Renal cortex interstitium (tissue), 11 donors: ENCODE measurements at regions not wholly inside any gene's neighbourhood (a gene's known extent, or its start where the extent isn't known, plus 50 kb on each side); places are given as distances from the start of the nearest gene placed in this dataset.
"Not testable (repeated sequence)": the region's sequence is repeated elsewhere in the genome, so short reads cannot be mapped to it uniquely, and the experiment has no call there.

ENCODE experiments used
- DNase-seq, 11 donors: peaks; one replicate each; pipeline ENCODE4 v3.0.0-alpha.2; 2013; ENCODE audit warnings: low read depth in 9 of 11, low spot score in 4 of 11; ENCODE audit errors: extremely low read depth in 1 of 11

DNA sequence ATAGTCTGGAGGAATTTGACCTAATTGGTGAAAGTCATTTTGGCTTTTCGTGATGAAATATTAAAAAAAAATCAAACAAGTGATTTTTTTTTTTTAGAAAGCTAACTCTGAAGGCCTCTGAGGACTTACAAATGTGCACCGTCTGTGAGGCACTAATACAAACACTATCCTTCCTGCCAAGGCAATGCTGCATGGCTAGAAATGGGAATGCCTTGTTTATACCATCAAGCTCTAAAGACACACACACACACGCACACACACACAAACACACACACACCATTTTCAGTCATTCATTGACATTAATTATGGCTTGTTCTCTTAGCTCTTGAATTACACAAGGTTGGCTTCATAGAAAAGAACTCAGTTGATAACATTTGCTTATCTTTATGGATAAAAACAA, 1242.0 kb upstream of the ACVR2A start:
- no peak for DNase-seq

DNA sequence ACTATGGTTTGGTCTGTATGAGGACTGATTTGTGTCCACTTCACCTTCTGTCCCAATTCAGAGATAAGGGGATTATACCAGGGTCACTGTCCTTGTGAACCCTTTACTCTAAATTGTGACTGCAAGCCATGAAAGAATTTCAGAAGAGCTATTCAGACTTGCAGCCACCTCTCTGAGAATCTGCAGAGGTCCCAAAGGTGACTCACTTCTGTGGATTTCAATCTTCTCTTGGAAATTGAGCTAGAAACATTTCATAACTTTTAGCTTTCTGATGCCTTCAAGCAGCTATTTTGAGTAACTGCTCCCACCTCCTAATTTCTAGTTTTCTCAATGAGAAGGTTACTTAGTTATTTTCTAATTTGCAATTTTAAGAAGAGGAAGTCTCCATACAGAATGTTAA, 1242.4 kb upstream of the ACVR2A start:
- DNase-seq = no peak

DNA sequence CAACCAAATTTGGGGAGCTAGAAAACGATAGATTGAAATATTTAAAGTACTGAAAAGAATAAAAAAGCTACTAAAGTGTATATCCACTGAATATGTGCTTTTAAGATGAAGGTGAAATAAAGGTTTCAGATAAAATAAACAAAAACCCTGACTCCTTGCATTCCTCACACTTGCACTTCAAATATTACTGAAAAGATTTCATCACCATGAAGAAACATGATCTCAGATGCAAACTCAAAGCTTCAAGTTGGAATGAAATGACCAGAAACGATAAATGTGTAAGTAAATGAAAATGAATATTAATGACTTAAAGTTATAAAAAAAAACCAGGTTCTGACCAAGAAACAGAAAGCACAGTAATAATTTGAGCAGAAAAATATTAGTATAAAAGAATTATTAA, 1246.0 kb upstream of the ACVR2A start:
- DNase-seq = no peak

DNA sequence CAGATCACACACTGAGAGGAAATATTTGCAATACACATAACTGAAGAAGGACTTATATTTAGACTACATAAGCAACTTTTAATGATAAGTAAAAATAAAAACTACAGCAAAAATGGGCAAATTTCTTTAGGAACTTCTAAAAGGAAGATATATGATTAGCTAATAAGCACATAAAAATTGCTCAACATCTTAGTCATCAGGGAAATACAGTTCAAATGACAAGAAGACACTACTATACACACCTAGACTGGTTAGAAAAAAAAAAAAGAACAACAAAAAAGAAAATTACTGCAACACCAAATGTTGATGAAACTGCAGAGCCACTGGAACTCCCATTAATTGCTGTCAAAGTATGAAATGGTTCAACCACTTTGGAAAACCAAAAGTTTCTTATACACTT, 1247.5 kb upstream of the ACVR2A start:
- DNase-seq = no peak

DNA sequence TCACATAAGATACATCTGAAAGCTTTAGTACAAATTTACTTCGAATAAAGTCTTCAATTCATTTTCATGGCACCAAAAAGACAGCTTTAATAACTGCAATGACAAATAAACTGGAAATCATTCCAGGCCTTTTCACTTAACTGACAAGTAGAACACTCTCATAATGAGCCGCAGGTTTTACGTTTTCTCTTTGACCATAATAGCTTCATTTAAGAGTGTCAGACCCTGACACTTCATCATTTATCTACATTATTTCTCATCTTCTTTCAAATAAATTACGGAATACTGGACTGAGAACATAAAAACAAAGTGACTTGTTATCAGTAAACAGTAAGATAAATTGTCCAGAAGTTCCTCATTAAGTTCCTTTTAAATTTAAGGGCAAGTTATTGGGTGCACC, 1252.9 kb upstream of the ACVR2A start:
- DNase-seq = no peak

DNA sequence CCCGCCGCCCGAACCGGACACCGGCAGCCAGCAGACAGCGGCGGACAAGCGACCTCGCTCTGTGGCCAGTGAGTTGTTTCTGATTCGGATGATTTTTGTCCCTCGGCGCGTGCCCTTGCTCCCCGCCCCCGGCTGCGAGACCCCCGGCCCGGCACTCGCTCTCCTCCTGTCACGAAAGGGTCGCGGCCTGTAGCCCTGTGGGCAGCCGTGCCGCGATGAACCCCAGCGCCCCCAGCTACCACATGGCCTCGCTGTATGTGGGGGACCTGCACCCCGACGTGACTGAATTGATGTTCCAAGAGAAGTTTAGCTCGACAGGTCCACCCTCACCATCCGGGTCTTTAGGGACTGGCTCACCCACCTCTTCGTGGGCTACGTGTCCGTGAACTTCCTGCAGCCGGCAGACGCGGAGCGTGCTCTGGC, 1257.5 kb upstream of the ACVR2A start:
- no peak for DNase-seq

DNA sequence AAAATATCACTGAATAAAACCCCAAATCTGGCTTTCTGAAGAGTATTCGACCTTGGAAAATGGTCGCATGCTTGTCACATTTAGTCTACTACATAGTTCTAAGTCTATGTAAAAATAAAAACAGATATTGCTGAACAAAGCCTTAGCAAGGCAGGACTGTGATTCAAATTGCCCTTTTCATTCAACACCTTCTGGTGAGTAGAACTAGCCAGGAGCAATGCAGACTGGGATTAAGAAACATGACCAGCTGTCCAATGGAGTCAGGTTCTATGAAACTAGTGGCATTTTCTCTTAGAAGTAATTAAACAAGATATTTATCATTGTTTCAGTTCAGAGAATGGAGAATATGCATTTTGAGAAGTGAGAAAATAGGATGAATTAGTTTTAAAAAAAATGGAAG, 1260.5 kb upstream of the ACVR2A start:
- DNase-seq = no peak

DNA sequence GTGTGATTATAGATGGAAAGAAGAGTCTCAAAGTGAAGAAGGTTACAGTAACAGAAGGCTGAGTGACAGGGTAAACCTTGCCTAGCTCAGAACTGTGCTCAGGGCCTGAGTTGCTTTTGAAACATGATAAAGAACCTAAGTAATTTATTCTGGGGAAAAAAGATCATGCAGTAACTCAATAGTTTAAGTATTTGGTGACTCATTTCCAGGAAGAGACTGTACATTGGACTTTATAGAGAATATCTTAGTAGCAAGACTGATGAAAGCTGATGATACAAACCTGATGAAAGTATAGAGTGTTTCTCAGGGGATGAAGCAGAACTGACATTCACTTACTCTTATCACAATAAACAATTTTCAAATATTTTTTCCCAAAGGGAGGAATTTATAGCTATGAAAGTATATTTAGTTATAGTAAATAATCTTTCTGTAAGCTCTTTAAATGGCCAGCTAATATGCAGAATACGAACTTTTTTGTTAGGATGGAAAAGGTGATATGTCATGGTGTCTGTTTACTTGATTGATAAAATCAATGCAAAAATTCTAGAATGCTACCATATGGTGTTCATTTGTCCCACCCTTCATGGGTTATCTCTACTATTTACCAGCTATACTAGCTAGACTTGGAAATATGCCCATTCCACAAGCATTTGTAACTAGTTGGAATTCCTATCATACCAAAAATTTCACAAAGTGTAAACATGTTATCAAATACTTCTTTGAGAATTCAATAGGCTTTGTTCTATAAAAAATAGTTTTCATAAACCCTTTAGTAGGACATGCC, 1265.5 kb upstream of the ACVR2A start:
- no peak for DNase-seq

DNA sequence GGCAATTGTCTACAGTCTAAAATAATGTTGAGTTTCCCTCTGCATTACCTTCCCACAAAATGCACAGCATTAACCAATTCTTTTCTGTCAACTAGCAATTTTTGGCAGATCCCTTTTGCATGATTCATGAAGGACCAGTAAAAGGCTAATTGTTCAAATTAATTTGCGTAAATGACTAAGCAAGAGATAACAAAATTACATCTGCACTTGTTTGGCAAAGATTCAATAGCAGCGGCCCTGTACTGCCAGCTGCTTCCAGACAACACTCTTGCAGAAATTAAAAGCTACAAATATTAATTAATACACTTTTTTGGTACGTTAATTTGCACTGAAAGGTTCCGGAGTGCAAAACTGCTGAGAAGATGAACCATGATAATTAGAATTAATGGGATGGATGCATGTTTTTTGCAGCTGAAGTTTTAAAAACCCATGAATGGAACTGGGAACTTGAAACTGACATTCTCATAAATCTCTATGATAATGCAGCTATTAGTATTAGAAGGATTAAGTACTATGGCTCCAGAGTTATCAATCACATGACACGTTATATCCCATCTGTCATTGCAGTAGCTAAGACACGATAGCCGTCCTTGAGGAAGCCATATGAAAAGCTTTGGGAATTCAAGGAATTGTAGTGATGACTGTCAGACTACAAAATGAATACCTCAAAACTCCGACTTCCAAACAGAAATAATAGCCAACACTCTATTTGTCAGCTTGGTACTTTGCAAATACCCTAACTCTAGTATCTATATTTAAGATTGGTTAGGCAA, 1268.3 kb upstream of the ACVR2A start:
- no peak for DNase-seq

DNA sequence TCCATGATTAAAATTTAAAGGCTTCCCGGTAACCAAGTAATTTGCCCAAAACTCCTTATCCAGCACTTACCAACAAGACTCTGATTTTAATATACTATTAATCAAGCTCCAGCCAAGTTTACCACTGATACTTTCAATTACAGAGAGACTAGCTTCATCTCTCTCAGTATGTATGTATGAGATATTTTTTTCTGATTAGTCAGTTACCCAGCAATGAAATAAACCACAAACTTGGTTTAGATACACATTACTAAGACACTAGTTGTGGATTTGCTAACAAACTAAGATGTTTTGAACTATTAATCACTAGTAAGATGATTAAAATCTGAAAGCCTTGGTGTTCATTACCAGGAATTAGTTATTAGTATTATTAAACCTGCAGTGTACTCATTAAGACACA, 1272.2 kb upstream of the ACVR2A start:
- no peak for DNase-seq

DNA sequence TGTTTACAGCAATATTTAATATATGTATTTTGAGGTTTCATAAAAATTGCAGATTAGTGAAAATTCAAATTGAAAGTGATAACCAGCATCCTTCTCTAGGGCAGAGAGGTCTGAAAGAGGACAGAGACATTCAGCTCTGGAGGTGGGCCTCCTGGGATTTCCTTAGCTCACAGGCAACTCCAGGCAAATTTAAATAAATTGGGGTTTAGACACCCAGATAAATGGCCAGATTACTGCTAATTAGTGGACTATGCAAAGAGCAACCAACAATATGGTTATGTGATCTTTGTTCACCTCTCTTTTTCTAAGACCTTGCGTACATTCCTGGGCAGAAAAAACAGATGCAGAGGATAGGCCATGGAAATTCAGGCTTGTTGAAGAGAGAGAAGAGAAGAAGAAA, 1282.8 kb upstream of the ACVR2A start:
- DNase-seq = no peak

DNA sequence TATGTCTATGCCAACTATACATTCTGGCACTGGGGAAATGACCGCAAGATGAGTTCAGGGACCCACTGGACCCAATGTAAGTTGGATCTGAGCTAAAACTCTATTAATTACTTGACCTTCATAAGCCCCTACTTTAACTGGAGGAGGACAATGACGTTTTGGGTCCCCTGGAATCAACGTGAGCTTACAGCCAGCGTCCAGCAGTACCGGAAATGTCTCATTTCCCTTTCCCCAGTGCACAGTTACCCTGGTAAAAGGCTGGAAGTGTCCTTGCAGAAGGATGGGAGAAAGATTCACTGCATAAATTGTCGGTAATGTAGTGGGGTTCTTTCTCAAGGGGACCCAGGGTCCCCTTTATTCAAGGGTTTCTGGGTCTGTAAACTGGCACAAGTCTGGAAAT, 1297.6 kb upstream of the ACVR2A start:
- DNase-seq = no peak

DNA sequence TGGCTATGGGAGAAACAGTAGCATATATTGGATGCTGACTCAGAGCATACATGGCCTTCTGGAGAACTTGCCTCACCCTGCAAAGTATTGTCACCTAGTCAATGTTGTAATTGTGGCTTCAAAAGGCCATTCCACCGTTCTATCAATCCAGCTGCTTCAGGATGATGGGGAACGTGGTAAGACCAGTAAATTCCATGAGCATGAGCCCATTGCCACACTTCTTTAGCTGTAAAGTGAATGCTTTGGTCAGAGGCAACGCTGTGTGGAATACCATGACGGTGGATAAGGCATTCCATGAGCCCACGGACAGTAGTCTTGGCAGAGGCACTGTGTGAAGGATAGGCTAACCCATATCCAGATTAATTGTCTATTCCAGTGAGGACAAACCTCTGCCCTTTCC, 1300.1 kb upstream of the ACVR2A start:
- DNase-seq = no peak

DNA sequence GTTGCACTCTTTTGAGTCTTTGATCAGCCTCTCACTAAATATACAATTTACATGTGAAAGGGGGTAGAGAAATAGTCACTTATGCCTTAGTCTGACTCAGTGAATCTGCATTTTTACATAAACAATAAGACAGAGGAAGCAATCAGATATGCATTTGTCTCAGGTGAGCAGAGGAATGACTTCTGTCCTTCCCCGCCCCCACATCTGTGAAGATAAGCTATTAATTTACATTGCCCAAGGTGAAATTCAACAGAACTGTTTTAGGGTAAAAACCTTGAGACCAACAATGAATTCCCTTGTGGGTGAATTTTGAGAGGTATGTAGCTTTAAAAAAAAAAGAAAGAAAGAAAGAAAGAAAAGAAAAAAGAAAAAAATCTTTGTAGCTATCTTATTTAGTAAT, 1302.9 kb upstream of the ACVR2A start:
- no peak for DNase-seq

DNA sequence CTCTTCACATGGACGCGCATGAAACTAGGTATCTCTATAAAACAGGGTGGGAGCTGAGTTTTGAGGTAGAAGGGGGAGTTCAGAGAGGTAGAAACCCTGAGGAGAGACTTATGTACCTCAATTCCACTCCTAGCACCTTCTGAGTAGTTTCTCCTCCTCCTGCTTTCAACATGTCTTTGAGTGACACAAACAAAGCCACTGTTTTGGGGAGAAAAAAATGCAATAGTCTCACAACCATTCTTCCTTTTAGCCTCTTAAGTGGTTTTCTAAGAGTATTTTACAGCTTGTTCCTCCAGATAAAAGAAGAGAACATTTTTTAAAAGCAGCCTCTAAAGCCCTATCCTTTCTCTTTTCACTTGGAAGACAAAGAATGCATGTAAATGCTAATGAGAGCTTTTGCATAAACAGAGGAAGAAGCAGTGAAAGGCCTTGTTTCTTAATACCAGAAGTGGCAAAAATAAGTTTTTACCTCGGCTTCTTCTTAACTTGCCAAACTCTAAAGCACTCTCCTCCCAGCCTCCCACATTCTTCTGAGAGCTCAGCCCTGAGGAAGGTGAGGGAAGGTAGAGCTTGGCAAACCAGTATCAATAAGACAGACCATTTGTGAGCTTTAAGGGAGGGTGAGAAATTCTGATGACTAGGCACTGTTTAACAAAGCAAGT, 1304.4 kb upstream of the ACVR2A start:
- no peak for DNase-seq

DNA sequence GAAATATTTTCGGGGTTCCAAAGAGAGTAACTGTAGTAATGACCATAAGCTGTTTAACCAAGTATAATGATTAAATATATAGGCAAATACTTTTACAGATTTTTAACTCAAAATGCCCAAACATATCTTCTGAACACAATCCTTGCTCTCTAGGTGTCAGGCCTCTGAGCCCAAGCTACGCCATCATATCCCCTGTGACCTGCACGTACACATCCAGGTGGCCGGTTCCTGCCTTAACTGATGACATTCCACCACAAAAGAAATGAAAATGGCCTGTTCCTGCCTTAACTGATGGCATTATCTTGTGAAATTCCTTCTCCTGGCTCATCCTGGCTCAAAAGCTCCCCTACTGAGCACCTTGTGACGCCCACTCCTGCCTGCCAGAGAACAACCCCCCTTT, 1305.1 kb upstream of the ACVR2A start:
- not testable (repeated sequence) for DNase-seq

DNA sequence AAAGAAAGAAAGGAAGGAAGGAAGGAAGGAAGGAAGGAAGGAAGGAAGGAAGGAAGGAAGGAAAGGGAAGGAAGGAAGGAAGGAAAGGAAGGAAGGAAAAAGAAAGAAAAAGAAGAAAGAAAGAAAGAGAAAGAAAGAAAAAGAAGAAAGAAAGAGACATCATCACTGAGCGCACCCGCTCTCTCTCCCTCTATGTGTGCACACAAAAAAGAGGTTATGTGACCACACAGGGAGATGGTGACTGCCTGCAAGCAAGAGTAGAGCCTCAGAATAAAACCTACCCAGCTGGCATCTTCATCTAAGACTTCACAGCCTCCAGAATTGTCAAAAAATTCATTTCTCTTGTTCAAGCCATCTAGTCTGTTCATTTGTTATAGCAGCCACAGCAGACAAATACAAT, 1307.4 kb upstream of the ACVR2A start:
- no peak for DNase-seq

DNA sequence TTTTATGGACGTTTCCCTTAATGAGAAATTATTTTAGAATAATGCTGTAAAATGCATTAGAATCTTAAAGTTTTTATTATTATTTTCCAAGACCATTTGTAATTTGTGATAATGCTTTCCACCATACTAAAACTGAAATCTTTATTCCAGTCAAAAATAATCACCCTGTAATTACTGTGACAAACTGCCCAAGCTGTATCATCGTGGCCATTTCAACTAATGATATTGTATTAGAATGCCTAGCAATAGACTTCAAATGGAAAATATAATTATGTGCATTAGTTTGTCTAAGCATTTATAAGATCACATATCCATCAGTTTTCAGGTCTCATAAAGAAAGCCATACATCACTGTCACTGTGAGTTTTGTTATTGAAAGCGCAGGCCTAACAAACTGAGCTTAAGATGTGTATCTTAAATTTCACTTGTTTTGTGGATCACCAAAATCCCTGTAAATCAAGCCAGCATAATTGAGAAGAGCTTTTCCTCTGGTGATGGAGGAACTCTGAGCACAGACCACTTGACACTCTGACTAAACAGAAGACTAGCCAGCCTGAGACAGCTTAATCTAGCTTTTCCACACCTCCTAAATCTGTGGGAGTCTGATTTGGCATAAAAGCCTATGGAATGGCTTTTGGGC, 1312.2 kb upstream of the ACVR2A start:
- no peak for DNase-seq

DNA sequence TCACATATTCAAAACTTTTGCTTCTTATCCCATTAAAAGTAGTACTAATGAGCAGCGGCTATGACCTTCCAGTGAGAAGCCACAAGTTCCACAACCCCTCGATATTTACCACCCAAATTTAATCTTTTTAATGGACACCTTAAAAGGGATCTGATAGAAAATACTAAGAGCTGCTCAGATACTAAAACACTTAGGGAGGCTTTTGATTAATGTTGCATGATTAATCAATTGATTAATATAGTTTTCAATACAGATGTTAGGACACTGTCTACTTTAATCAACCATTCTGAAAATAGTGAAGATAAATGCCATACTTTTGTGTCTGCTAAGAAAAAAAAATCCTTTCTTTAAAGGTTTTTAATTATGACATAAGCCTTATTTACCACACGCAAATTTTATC, 1312.8 kb upstream of the ACVR2A start:
- no peak for DNase-seq

DNA sequence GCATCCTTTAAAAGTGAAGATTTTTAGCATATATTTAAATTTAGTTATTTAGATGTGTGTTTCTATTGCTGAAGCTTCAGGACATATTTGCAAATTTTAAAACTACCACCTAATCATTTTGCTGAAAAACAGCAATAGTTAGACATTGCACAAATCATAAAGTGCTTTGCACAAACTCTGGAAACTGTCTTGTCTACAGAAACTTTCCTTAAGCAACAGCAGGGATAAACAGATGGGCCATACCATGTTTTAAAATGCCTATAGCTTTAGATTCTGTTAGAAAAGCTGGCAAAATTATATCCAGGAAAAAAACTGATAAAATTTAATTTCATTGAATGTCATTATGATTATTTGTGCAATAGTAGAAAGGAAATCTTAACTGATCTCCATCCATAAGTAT, 1313.9 kb upstream of the ACVR2A start:
- DNase-seq = no peak
